Right atrium auricular region (tissue), 2 donors: ENCODE measurements at regions not wholly inside any gene's neighbourhood (a gene's known extent, or its start where the extent isn't known, plus 50 kb on each side); places are given as distances from the start of the nearest gene placed in this dataset.

Experiments
- DNase-seq: peaks from one replicate; pipeline ENCODE4 v3.0.0-alpha.2; 2019; ENCODE audit warnings: low spot score
- H3K27ac ChIP-seq, 2 donors: fragments of 200-600 bp; sonication (generic); 1 replicate in 1 of 2; 2 replicates in 1 of 2; pipeline ENCODE4 v1.5.1; 2016 to 2019
- H3K27me3 ChIP-seq, 2 donors: fragments of 200-600 bp; sonication (generic); one replicate each; pipeline versions ENCODE4 v1.5.1 to v1.6.0; 2017 to 2019
- H3K36me3 ChIP-seq: fragments of 200-600 bp; sonication (generic); one replicate; pipeline ENCODE4 v1.5.1; 2016
- H3K4me1 ChIP-seq, 2 donors: fragments of 200-600 bp; sonication (generic); one replicate each; pipeline versions ENCODE4 v1.5.1 to v1.6.0; 2017 to 2019
- H3K4me3 ChIP-seq, 2 donors: fragments of 200-600 bp; sonication (generic); 1 replicate in 1 of 2; 2 replicates in 1 of 2; pipeline ENCODE4 v1.5.1; 2017 to 2019; ENCODE audit warnings: mild to moderate bottlenecking in 1 of 2, moderate library complexity in 1 of 2
- H3K9me3 ChIP-seq, 2 donors: fragments of 200-600 bp; sonication (generic); one replicate each; pipeline ENCODE4 v1.5.1; 2019
- TF ChIP-seq, protein P1 (sequence below), 2 donors: fragments of 200-600 bp; sonication (generic); IDR thresholded peaks; one replicate each; pipeline ENCODE4 v1.5.1; 2019; ENCODE audit warnings: antibody characterized with exemption in 2 of 2

DNA sequence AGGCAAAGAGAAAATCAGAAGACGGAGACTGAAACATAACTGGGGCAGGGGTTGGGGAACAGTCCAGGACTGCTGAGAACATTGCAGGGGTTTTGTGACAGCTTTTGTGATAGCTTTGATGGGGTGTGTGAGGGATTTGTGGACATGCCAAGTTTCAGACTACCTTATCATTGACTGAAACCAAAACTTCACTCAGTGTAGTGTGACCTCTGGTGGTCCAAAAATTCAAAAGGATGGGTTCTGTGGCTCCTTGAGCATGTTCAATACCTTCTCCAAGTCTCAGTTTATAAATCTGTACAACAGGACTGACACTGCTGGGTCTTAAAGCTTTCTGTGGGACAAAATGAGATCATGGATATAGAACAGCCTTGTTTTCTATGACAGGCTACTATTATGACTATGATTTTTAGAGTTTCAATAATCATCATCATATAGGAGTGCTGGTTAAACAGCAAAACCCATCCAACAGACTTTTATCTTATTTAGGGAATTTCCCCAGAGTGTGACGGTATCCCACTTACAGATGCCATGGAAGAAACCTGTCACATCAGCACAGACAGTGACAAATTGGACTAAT, 259.2 kb upstream of the SLC14A2 start:
- Histone ChIP-seq H3K36me3 (no peaks in the 10 kb centered on the region), H3K9me3 (no peaks in the 10 kb centered on the region), H3K4me1 (peaks cover 0 to 6% of the 10 kb centered on the region in 2 donors), H3K4me3 (no peak overlapping the region), H3K27ac (no peak overlapping the region), H3K27me3 (no peaks in the 10 kb centered on the region)
- TF ChIP-seq, protein P1, sequence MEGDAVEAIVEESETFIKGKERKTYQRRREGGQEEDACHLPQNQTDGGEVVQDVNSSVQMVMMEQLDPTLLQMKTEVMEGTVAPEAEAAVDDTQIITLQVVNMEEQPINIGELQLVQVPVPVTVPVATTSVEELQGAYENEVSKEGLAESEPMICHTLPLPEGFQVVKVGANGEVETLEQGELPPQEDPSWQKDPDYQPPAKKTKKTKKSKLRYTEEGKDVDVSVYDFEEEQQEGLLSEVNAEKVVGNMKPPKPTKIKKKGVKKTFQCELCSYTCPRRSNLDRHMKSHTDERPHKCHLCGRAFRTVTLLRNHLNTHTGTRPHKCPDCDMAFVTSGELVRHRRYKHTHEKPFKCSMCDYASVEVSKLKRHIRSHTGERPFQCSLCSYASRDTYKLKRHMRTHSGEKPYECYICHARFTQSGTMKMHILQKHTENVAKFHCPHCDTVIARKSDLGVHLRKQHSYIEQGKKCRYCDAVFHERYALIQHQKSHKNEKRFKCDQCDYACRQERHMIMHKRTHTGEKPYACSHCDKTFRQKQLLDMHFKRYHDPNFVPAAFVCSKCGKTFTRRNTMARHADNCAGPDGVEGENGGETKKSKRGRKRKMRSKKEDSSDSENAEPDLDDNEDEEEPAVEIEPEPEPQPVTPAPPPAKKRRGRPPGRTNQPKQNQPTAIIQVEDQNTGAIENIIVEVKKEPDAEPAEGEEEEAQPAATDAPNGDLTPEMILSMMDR (IDR thresholded peaks at IDR 0.05) = peak in 1 of 2 donors; percentile 35
- no peak for DNase-seq

DNA sequence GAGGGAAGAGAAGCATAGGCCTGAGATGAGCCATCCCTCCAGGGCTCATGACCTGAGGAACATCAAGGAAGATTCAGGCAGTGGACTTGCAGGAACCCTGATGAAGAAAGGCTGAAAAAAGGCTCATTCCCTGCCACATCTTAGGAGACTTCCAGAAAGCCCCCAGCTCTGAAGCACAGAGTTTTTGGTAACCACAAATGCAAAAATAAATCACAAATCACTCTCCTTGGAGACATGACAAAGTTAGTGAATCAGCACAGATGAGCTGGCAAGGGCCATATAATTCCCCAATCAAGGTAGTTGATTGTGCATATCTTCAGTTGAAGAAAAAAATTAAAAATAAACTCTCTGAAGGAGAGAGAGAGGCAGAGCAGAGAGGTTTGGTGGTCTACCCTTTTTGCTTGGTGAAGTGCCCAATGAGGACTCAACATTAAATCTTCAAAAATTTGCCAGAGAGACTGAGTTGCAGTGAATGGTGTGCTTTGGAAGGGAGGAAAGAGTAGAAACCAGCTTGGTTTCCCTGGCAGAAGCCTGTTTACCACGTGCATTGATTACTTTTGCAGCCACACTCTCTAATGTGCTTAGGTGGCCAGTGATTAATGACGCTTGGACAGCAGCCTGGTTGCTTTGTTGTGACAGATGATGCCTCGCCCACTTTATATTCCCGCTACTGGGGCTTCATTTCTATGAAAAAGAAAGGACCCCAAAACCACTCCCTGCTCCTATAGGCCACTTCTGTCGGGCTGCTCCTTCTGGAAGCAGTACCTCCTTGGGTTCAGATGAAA, 257.4 kb upstream of the SLC14A2 start:
- H3K27ac ChIP-seq = no peak overlapping the region

DNA sequence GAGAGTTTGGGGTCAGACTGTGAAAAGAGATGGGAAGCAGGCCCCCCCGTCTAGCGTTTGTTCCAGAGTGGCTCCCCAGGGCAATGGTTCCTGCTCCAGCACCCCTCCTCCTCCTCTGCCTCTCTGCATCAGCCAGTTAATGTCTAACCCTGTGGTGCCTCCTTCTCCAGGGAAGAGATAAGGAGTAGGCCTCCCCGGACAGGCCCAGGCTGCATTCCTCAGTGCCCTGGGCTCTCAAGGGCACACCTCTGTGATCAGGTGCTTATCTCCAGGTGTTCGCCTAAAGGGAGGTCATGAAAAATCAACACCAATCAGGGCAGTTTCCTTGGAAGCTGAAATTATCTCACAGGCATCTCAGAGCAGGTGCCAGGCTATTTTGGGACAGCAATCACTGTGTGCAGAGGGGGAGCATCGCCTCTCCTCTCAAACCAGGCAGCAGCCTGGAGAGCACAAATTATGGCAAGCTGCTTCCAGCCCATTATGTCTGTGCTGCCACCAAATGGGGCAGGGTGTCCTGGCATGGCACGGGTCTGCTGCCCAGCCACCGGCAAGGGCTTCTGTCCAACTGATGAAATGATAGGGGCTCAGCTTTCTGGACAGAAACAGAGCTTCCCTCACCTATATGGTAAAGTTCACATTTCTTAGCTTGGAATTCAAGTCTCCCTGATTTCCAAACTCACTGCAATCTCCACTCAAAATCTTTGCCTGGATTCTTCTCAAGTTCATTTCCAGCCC, 255.8 kb upstream of the SLC14A2 start:
- DNase-seq = no peak
- TF ChIP-seq, protein P1 (IDR thresholded peaks at IDR 0.05) = no peak
- Histone ChIP-seq H3K27me3 (no peaks in the 10 kb centered on the region), H3K9me3 (no peaks in the 10 kb centered on the region), H3K27ac (peak overlapping the region in 1 of 2 donors; percentile 32), H3K36me3 (no peaks in the 10 kb centered on the region), H3K4me1 (peaks cover 0 to 6% of the 10 kb centered on the region in 2 donors), H3K4me3 (no peak overlapping the region)

More for the DNA sequence above, 257.4 kb upstream of the SLC14A2 start:
- Histone ChIP-seq H3K4me3 (no peak overlapping the region), H3K36me3 (no peaks in the 10 kb centered on the region), H3K9me3 (no peaks in the 10 kb centered on the region), H3K4me1 (peaks cover 0 to 6% of the 10 kb centered on the region in 2 donors), H3K27me3 (no peaks in the 10 kb centered on the region)
- TF ChIP-seq, protein P1 (IDR thresholded peaks at IDR 0.05) = no peak
- no peak for DNase-seq

DNA sequence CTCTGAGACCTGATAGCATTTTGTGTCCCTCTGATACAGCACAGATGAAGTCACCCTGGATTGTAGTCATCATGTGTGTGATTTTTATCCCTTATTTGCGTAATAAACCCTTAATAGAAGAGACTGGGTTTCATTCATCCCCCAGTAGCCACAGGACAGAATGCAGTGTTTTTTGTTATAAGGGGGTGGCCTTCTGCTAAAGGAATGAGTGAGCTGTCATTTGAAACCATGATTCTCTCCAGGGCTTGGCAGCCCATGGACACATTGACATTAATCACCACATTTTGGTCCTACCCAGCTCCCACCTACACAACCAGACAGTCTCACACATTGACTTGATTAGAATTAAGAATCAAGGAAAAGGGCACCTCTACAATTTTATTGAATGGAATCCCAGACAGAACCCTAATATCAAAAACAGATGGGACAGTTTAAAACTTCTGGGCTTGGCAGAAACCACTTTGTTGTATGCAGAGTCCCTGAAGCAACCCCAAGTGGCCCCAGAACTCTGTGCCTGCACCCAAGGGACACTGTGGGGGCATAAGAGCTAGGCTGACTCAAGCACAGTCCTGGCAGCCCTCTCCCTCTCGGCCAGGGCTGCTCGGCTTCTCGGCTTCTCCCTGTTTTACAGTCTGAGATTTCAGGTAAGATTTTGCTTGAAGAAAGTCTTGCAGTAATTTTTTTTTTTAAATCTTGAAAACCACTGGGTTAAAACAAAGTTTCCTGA, 254.0 kb upstream of the SLC14A2 start:
- H3K27ac ChIP-seq = no peak overlapping the region
- TF ChIP-seq, protein P1 (IDR thresholded peaks at IDR 0.05) = no peak
- H3K4me1 ChIP-seq = no peaks in the 10 kb centered on the region
- no peaks in the 10 kb centered on the region for H3K36me3 ChIP-seq
- no peak for DNase-seq
- no peaks in the 10 kb centered on the region for H3K9me3 ChIP-seq
- no peaks in the 10 kb centered on the region for H3K27me3 ChIP-seq
- no peak overlapping the region for H3K4me3 ChIP-seq

DNA sequence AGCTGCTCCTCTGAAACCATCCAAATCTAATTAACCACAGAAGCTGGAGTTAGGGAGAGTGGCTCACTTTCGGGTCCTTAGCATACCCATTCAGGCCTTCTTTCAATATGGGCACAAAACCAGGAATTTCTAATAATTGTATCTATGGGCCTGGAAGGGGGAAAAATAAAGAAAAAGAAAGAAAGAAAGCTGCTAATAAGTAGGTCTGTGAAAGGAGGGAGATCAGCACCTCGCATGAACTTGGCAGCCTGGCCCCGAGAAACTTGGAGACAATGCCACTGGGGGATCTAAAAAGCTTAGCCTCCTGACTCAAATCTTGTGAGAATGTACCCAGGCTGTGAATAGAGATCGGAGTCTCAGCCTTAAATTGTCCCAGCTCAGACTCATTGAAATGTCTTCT, 252.1 kb upstream of the SLC14A2 start:
- no peak overlapping the region for H3K4me3 ChIP-seq
- no peaks in the 10 kb centered on the region for H3K9me3 ChIP-seq
- DNase-seq = no peak
- H3K27me3 ChIP-seq = no peaks in the 10 kb centered on the region
- H3K4me1 ChIP-seq = no peaks in the 10 kb centered on the region
- TF ChIP-seq, protein P1 (IDR thresholded peaks at IDR 0.05) = no peak
- H3K36me3 ChIP-seq = no peaks in the 10 kb centered on the region
- H3K27ac ChIP-seq = no peak overlapping the region
